PFSK-1 (cell line): ENCODE measurements at regions not wholly inside any gene's neighbourhood (a gene's known extent, or its start where the extent isn't known, plus 50 kb on each side); places are given as distances from the start of the nearest gene placed in this dataset.

Experiments
- FOXP2 ChIP-seq: optimal IDR thresholded peaks from 2 replicates; pipeline ENCODE3; 2011; ENCODE audit warnings: borderline replicate concordance, control low read depth, inconsistent platforms; ENCODE audit not compliant: insufficient read depth; ENCODE audit errors: extremely low read length, extremely low read depth
- POLR2AphosphoS5 ChIP-seq: IDR thresholded peaks from 2 replicates; pipeline ENCODE4 v1.6.1; 2012; ENCODE audit warnings: low read depth, mild to moderate bottlenecking, control low read depth, low read length, moderate library complexity
- REST ChIP-seq, 2 experiments: IDR thresholded peaks; 2 replicates each; pipeline versions ENCODE4 v1.6.1 to v1.8.0; 2011 to 2012; ENCODE audit warnings: low read depth in 2 of 2, low read length in 2 of 2, control low read depth in 1 of 2, inconsistent platforms in 1 of 2, mild to moderate bottlenecking in 1 of 2, moderate library complexity in 1 of 2; ENCODE audit not compliant: insufficient read depth in 1 of 2
- SIN3A ChIP-seq: IDR thresholded peaks from 2 replicates; pipeline ENCODE4 v1.6.1; 2012; ENCODE audit warnings: mild to moderate bottlenecking, low read length, moderate library complexity, borderline replicate concordance; ENCODE audit not compliant: insufficient read depth
- TAF1 ChIP-seq: IDR thresholded peaks from 2 replicates; pipeline ENCODE4 v1.6.1; 2012; ENCODE audit warnings: low read length, control low read depth, borderline replicate concordance; ENCODE audit not compliant: insufficient read depth

GRCh38 chr4:178349601-178350000 lies 907.4 kb upstream of the AGA start:
- TF ChIP-seq REST (IDR thresholded peaks at IDR 0.05; ENCODE audit: insufficient read depth in 1 of 2, low read depth in 2 of 2, low read length in 2 of 2) (no peak), SIN3A (no peak), TAF1 (no peak), POLR2AphosphoS5 (no peak), FOXP2 (no peak)

GRCh38 chr4:178351185-178351584 lies 908.9 kb upstream of the AGA start:
- no peak for TF ChIP-seq POLR2AphosphoS5
- no peak for TF ChIP-seq REST (IDR thresholded peaks at IDR 0.05; ENCODE audit: insufficient read depth in 1 of 2, low read depth in 2 of 2, low read length in 2 of 2)
- no peak for TF ChIP-seq FOXP2
- no peak for TF ChIP-seq SIN3A
- TF ChIP-seq TAF1 = no peak

GRCh38 chr4:178356725-178357124 lies 914.5 kb upstream of the AGA start:
- TF ChIP-seq SIN3A (no peak), FOXP2 (no peak), POLR2AphosphoS5 (no peak), REST (IDR thresholded peaks at IDR 0.05; ENCODE audit: insufficient read depth in 1 of 2, low read depth in 2 of 2, low read length in 2 of 2) (no peak), TAF1 (no peak)

- TF ChIP-seq SIN3A = no peak
- TF ChIP-seq FOXP2 = no peak
- TF ChIP-seq POLR2AphosphoS5 = no peak
- TF ChIP-seq TAF1 = no peak
Measured at GRCh38 chr4:178385481-178385880, 943.2 kb upstream of the AGA start.

GRCh38 chr4:178387756-178388155 lies 945.5 kb upstream of the AGA start:
- TF ChIP-seq REST (IDR thresholded peaks at IDR 0.05; ENCODE audit: insufficient read depth in 1 of 2, low read depth in 2 of 2, low read length in 2 of 2) (no peak), TAF1 (no peak), POLR2AphosphoS5 (no peak), FOXP2 (no peak), SIN3A (no peak)

- TF ChIP-seq REST (IDR thresholded peaks at IDR 0.05; ENCODE audit: insufficient read depth in 1 of 2, low read depth in 2 of 2, low read length in 2 of 2) = no peak
- no peak for TF ChIP-seq POLR2AphosphoS5
- no peak for TF ChIP-seq FOXP2
- TF ChIP-seq SIN3A = no peak
- TF ChIP-seq TAF1 = no peak
Measured at GRCh38 chr4:178395798-178396197, 953.6 kb upstream of the AGA start.
